ENCODE measurements at regions not wholly inside any gene's neighbourhood (a gene's known extent, or its start where the extent isn't known, plus 50 kb on each side); places are given as distances from the start of the nearest gene placed in this dataset.

DNA sequence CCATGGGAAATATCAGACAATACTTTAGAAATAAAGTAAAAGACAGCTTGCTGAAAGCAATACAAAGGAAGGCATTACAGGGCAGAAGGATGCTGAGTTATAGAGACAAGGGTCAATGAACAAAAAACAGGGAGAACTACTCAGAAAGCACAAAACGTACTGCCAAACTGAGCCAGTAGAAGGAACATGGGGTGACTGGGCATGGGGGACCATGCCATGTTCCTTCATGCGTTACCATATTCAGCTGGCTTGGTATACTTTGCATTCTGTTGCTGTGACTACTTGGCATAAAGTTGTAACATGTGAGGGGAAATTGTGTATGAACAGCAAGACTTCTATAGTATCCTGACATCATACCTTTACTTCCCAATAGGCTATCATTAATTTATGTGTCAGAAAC is 358.6 kb upstream of the LYPLAL1 start:
- no peak for DNase-seq (ENCODE audit: extremely low spot score, unreplicated experiment)
- Mint-ChIP-seq H3K4me1 (ENCODE audit: unreplicated experiment) (peaks cover 15% of the 10 kb centered on the region), H3K4me3 (ENCODE audit: unreplicated experiment) (no peak overlapping the region), H3K36me3 (ENCODE audit: unreplicated experiment) (no peaks in the 10 kb centered on the region), H3K9me3 (ENCODE audit: unreplicated experiment) (no peaks in the 10 kb centered on the region), H3K27me3 (ENCODE audit: unreplicated experiment) (no peaks in the 10 kb centered on the region), H3K27ac (ENCODE audit: unreplicated experiment) (no peak overlapping the region)
- TF ChIP-seq, protein P1, sequence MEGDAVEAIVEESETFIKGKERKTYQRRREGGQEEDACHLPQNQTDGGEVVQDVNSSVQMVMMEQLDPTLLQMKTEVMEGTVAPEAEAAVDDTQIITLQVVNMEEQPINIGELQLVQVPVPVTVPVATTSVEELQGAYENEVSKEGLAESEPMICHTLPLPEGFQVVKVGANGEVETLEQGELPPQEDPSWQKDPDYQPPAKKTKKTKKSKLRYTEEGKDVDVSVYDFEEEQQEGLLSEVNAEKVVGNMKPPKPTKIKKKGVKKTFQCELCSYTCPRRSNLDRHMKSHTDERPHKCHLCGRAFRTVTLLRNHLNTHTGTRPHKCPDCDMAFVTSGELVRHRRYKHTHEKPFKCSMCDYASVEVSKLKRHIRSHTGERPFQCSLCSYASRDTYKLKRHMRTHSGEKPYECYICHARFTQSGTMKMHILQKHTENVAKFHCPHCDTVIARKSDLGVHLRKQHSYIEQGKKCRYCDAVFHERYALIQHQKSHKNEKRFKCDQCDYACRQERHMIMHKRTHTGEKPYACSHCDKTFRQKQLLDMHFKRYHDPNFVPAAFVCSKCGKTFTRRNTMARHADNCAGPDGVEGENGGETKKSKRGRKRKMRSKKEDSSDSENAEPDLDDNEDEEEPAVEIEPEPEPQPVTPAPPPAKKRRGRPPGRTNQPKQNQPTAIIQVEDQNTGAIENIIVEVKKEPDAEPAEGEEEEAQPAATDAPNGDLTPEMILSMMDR (IDR thresholded peaks at IDR 0.05), result no peak

DNA sequence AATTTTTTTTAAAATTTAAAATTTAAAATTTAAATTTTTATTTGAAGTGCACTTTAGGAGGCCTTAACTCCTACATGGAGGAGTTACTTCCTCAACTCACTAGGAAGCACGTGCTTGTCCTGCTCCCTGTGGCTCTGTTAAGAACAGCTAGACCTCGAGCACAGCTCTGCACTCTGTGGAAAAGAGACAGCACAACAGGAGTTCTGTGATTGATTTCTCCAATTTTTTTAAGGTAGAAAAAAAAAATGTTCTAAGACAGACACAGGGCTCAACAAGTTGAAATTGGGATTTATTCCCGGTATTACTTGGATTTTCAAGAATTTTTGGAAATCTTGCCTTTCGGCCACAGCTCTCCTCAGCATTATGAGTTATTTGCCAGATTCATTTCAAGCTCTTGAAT is 356.6 kb upstream of the LYPLAL1 start:
- Mint-ChIP-seq H3K36me3 (ENCODE audit: unreplicated experiment) (no peaks in the 10 kb centered on the region), H3K4me1 (ENCODE audit: unreplicated experiment) (peaks cover 15% of the 10 kb centered on the region), H3K27me3 (ENCODE audit: unreplicated experiment) (no peaks in the 10 kb centered on the region), H3K9me3 (ENCODE audit: unreplicated experiment) (no peaks in the 10 kb centered on the region), H3K27ac (ENCODE audit: unreplicated experiment) (no peak overlapping the region), H3K4me3 (ENCODE audit: unreplicated experiment) (no peak overlapping the region)
- no peak for DNase-seq (ENCODE audit: extremely low spot score, unreplicated experiment)
- TF ChIP-seq, protein P1 (IDR thresholded peaks at IDR 0.05), result no peak

DNA sequence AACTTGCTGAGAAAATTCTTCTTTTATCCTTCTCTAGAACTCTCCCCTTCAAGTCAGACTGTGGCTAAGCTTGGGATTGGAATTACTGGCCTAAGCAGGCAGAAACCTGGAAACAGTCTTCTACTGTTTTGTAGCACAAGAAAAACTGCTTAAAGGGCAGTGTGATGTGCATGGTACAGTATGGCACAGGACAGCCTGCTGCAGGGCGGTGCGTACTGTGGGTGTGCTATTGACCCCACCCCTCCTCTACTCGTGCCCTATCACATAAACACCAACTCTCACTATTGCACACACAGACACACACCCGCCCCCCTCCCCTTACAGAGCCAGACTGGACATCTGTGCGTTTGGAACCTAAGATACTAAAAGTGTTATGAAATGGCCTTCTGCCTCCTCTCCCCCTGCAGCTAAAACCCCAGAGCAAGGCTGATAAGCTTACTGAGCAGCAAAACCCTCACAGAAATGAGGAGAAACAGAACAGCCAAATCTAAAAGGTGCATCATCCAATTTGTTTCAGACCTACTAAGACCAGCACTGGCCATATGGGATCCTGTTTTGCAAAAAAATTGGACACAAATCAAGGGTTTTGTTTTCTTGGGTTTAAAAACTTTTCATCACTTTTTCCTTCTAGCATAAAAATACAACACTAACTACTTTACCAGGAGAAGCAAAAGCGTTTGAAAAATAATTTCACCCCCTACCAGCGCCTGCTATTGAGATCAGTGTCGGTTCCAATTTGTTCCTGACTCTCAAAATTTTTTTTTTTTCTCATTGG is 355.8 kb upstream of the LYPLAL1 start:
- no peak overlapping the region for H3K4me3 Mint-ChIP-seq (ENCODE audit: unreplicated experiment)
- TF ChIP-seq, protein P1 (IDR thresholded peaks at IDR 0.05), result no peak

DNA sequence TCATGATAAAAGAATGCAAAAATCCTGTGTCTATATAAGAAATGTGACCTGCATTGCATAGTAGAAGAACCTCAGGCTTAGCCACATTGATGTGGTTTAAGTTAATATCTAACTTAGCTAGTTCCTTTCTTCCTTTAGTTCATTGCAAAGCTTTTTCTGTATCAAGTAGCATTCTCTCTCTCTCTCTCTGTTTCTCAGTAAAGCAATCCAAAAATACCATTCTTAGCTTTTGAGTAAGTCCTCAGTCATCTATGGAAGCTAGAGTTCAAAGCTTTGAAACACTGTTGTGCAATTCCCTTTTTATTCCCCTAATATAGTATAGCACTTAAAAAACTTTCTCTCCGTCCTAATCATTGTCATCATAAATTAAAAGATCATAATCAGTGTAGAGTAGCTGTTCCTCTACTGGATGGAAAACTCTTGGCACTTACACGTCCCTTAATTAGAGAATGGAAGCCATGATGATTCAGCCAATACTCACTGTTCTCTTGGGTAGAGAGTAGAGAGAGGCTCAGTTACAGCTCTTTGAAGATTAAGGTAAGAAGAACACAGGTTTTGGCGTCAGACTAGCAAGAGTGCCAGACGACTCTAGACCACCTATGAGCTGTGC is 350.3 kb upstream of the LYPLAL1 start:
- Mint-ChIP-seq H3K4me3 (ENCODE audit: unreplicated experiment) (no peak overlapping the region), H3K4me1 (ENCODE audit: unreplicated experiment) (peaks cover 18% of the 10 kb centered on the region), H3K9me3 (ENCODE audit: unreplicated experiment) (no peaks in the 10 kb centered on the region), H3K27ac (ENCODE audit: unreplicated experiment) (peak overlapping the region; percentile 8), H3K36me3 (ENCODE audit: unreplicated experiment) (no peaks in the 10 kb centered on the region), H3K27me3 (ENCODE audit: unreplicated experiment) (no peaks in the 10 kb centered on the region)
- DNase-seq (ENCODE audit: extremely low spot score, unreplicated experiment), result no peak
- TF ChIP-seq, protein P1 (IDR thresholded peaks at IDR 0.05), result no peak

More for the DNA sequence above, 355.8 kb upstream of the LYPLAL1 start:
- Mint-ChIP-seq H3K27ac (ENCODE audit: unreplicated experiment) (no peak overlapping the region), H3K9me3 (ENCODE audit: unreplicated experiment) (no peaks in the 10 kb centered on the region), H3K36me3 (ENCODE audit: unreplicated experiment) (no peaks in the 10 kb centered on the region), H3K27me3 (ENCODE audit: unreplicated experiment) (no peaks in the 10 kb centered on the region), H3K4me1 (ENCODE audit: unreplicated experiment) (peaks cover 18% of the 10 kb centered on the region)
- DNase-seq (ENCODE audit: extremely low spot score, unreplicated experiment), result no peak

GRCh38 chr1:218827486-218827885 is 346.2 kb upstream of the LYPLAL1 start:
- Mint-ChIP-seq H3K36me3 (ENCODE audit: unreplicated experiment) (no peaks in the 10 kb centered on the region), H3K9me3 (ENCODE audit: unreplicated experiment) (no peaks in the 10 kb centered on the region), H3K4me1 (ENCODE audit: unreplicated experiment) (peaks cover 20% of the 10 kb centered on the region), H3K27ac (ENCODE audit: unreplicated experiment) (no peak overlapping the region), H3K27me3 (ENCODE audit: unreplicated experiment) (no peaks in the 10 kb centered on the region), H3K4me3 (ENCODE audit: unreplicated experiment) (no peak overlapping the region)
- TF ChIP-seq, protein P1 (IDR thresholded peaks at IDR 0.05), result no peak
- no peak for DNase-seq (ENCODE audit: extremely low spot score, unreplicated experiment)

Measured in osteocyte (in vitro differentiated cells).